ENCODE measurements at regions not wholly inside any gene's neighbourhood (a gene's known extent, or its start where the extent isn't known, plus 50 kb on each side); places are given as distances from the start of the nearest gene placed in this dataset.

- no peak for DNase-seq
Measured at GRCh38 chr10:83908506-83908905, 230.8 kb upstream of the GHITM start.

GRCh38 chr10:83909001-83909400 lies 230.3 kb upstream of the GHITM start:
- peak; percentile 75 for DNase-seq

- DNase-seq: no peak
Measured at GRCh38 chr10:83915801-83916200, 223.5 kb upstream of the GHITM start.

GRCh38 chr10:83917537-83918506 lies 221.5 kb upstream of the GHITM start:
- peak; percentile 69 for DNase-seq

GRCh38 chr10:83919187-83919586 lies 220.1 kb upstream of the GHITM start:
- DNase-seq: no peak

- DNase-seq: no peak
Measured at GRCh38 chr10:83921984-83922860, 217.1 kb upstream of the GHITM start.

- no peak for DNase-seq
Measured at GRCh38 chr10:83925133-83925532, 214.2 kb upstream of the GHITM start.

- DNase-seq: no peak
Measured at GRCh38 chr10:83926606-83927005, 212.7 kb upstream of the GHITM start.

- no peak for DNase-seq
Measured at GRCh38 chr10:83927166-83927565, 212.1 kb upstream of the GHITM start.

GRCh38 chr10:83929399-83929798 lies 209.9 kb upstream of the GHITM start:
- DNase-seq: no peak

GRCh38 chr10:83931669-83932068 lies 207.6 kb upstream of the GHITM start:
- no peak for DNase-seq

GRCh38 chr10:83932245-83932644 lies 207.1 kb upstream of the GHITM start:
- no peak for DNase-seq

- DNase-seq: no peak
Measured at GRCh38 chr10:83934062-83934461, 205.2 kb upstream of the GHITM start.

- no peak for DNase-seq
Measured at GRCh38 chr10:83934641-83935338, 204.5 kb upstream of the GHITM start.

GRCh38 chr10:83935339-83935736 lies 204.0 kb upstream of the GHITM start:
- no peak for DNase-seq

- DNase-seq: no peak
Measured at GRCh38 chr10:83935911-83936310, 203.4 kb upstream of the GHITM start.

- DNase-seq: no peak
Measured at GRCh38 chr10:83937161-83937560, 202.1 kb upstream of the GHITM start.

- DNase-seq: no peak
Measured at GRCh38 chr10:83937826-83938225, 201.5 kb upstream of the GHITM start.

GRCh38 chr10:83941189-83941588 lies 198.1 kb upstream of the GHITM start:
- DNase-seq: no peak

GRCh38 chr10:83942410-83942809 lies 196.9 kb upstream of the GHITM start:
- DNase-seq: no peak

- DNase-seq: no peak
Measured at GRCh38 chr10:83943049-83943448, 196.3 kb upstream of the GHITM start.

- no peak for DNase-seq
Measured at GRCh38 chr10:83943920-83944319, 195.4 kb upstream of the GHITM start.

Data from islet precursor cell (in vitro differentiated cells).